Spleen (tissue), 11 donors: ENCODE measurements at regions not wholly inside any gene's neighbourhood (a gene's known extent, or its start where the extent isn't known, plus 50 kb on each side); places are given as distances from the start of the nearest gene placed in this dataset.

Source experiments
- DNase-seq: peaks from one replicate; pipeline ENCODE4 v3.0.0-alpha.2; 2020
- H3K27ac ChIP-seq, 8 donors: fragments of 200-600 bp; sonication (generic) in 7 of 8; 1 replicate in 4 of 8; 2 replicates in 4 of 8; pipeline versions ENCODE4 v1.5.0 to v1.8.0; 2016 to 2021; ENCODE audit warnings: inconsistent platforms in 4 of 8, mild to moderate bottlenecking in 4 of 8, moderate library complexity in 1 of 8
- H3K27me3 ChIP-seq, 7 donors: fragments of 200-600 bp; sonication (generic) in 6 of 7; replicated peaks in 1 of 7; 1 replicate in 4 of 7; 2 replicates in 3 of 7; pipeline versions ENCODE4 v1.5.0 to v1.8.0; 2016 to 2021; ENCODE audit warnings: inconsistent platforms in 3 of 7, mild to moderate bottlenecking in 1 of 7
- H3K36me3 ChIP-seq, 6 donors: fragments of 200-600 bp; sonication (generic) in 5 of 6; 1 replicate in 4 of 6; 2 replicates in 2 of 6; pipeline versions ENCODE4 v1.5.0 to v1.8.0; 2016 to 2021; ENCODE audit warnings: inconsistent platforms in 2 of 6
- H3K4me1 ChIP-seq, 6 donors: fragments of 200-600 bp; sonication (generic) in 5 of 6; 1 replicate in 3 of 6; 2 replicates in 3 of 6; pipeline versions ENCODE4 v1.5.0 to v1.8.0; 2016 to 2021; ENCODE audit warnings: inconsistent platforms in 3 of 6
- H3K4me3 ChIP-seq, 8 donors: fragments of 200-600 bp; sonication (generic) in 7 of 8; 1 replicate in 4 of 8; 2 replicates in 4 of 8; pipeline versions ENCODE4 v1.5.0 to v1.8.0; 2016 to 2021; ENCODE audit warnings: inconsistent platforms in 4 of 8, mild to moderate bottlenecking in 4 of 8, moderate library complexity in 2 of 8
- H3K9me3 ChIP-seq, 8 donors: fragments of 200-600 bp; sonication (generic) in 7 of 8; 1 replicate in 4 of 8; 2 replicates in 4 of 8; pipeline versions ENCODE4 v1.5.0 to v1.8.0; 2016 to 2021; ENCODE audit warnings: inconsistent platforms in 4 of 8
- CTCF ChIP-seq, 11 experiments: fragments of 200-600 bp in 7 of 11; fragments of 450-650 bp in 4 of 11; sonication (generic) in 4 of 11; IDR thresholded peaks in 8 of 11; conservative IDR thresholded peaks in 3 of 11; 1 replicate in 7 of 11; 2 replicates in 4 of 11; pipeline versions ENCODE4 v1.4.0 to v1.8.0; 2016 to 2021; ENCODE audit warnings: antibody characterized with exemption in 11 of 11, inconsistent platforms in 4 of 11, mild to moderate bottlenecking in 1 of 11
- POLR2A ChIP-seq, 3 donors: fragments of 450-650 bp; IDR thresholded peaks; one replicate each; pipeline ENCODE4 v1.5.1; 2017; ENCODE audit warnings: antibody characterized with exemption in 3 of 3, mild to moderate bottlenecking in 1 of 3
- POLR2AphosphoS5 ChIP-seq, 3 donors: sonication (generic); formaldehyde crosslinking; IDR thresholded peaks; one replicate each; pipeline ENCODE4 v1.5.1; 2017; ENCODE audit warnings: antibody characterized with exemption in 3 of 3
- WGBS, 5 donors: extraction: QIAGEN DNeasy Blood & Tissue Kit in 3 of 5; methylation state at CpG; one replicate each; pipeline versions ENCODE4 v1.1.5 to v1.1.7; 2013 to 2018; 5-methylcytosine and 5-hydroxymethylcytosine counted together
- intact Hi-C: fragments of 100-400 bp; cut with DNase I; formaldehyde crosslinking; loops from one replicate; pipeline ENCODE4 v1.15.0; 2023; ENCODE audit warnings: low total_unique reads
- donor health status: healthy with polysubstance abuse.
- donor health status: DM: no; HTN: no; CAD: no; lungs with moderate emphysema.
- donor health status: DM: no; HTN: no; CAD: no.
- donor health status: Bipolar disorder and iron deficiency.
- donor health status: healthy.
- donor health status: DM: no; HTN: no; CAD: no.
- donor health status: DM: yes; HTN: yes; CAD: no.

DNA sequence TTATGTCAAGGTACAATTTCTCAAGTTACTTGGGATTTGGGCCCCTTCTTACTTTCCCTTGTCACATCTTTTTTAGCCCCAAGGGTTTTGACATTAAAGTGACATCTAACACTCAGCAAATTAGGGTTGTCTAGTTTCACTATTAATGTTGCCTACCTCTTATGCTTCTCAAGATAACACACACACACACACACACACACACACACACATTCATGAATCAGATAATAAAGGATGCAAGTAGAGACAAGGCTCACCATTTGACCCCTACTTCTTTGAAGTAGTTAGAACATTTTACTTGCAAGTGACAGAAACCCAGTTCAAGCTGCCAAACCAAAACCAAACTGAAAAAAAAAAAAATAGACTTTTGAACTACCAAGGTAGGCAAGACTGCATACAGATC lies 138.8 kb downstream of the TRIB2 start:
- Histone ChIP-seq H3K9me3 (no peaks in the 10 kb centered on the region), H3K36me3 (no peaks in the 10 kb centered on the region), H3K4me3 (no peak overlapping the region), H3K27me3 (no peaks in the 10 kb centered on the region), H3K27ac (peak overlapping the region in 1 of 8 donors; percentile 30), H3K4me1 (peaks cover 9 to 43% (median 28%) of the 10 kb centered on the region in 6 donors)
- no peak for DNase-seq
- TF ChIP-seq POLR2AphosphoS5 (IDR thresholded peaks at IDR 0.05), result no peak
- no peak for TF ChIP-seq POLR2A (IDR thresholded peaks at IDR 0.05)
- no peak for TF ChIP-seq CTCF (IDR thresholded peaks at IDR 0.05 in 8 of 11, conservative IDR thresholded peaks at IDR 0.05 in 3 of 11)
- intact Hi-C loops, result no loop called here

- DNase-seq, result no peak
- 18 to 33% (median 22%) methylated on average over 3 of the region's 3 CpGs for WGBS, 5 donors
Observed at GRCh38 chr2:12856934-12857601, 140.3 kb downstream of the TRIB2 start.

GRCh38 chr2:12857891-12858290 lies 141.2 kb downstream of the TRIB2 start:
- intact Hi-C loops, result no loop called here
- Histone ChIP-seq H3K9me3 (peaks cover 0 to 3% (median 0%) of the 10 kb centered on the region in 8 donors), H3K4me3 (no peak overlapping the region), H3K27ac (peak overlapping the region in 1 of 8 donors; percentile 37), H3K4me1 (peaks cover 19 to 57% (median 42%) of the 10 kb centered on the region in 6 donors), H3K36me3 (no peaks in the 10 kb centered on the region), H3K27me3 (no peaks in the 10 kb centered on the region)
- no peak for TF ChIP-seq POLR2AphosphoS5 (IDR thresholded peaks at IDR 0.05)
- no peak for TF ChIP-seq CTCF (IDR thresholded peaks at IDR 0.05 in 8 of 11, conservative IDR thresholded peaks at IDR 0.05 in 3 of 11)
- no peak for TF ChIP-seq POLR2A (IDR thresholded peaks at IDR 0.05)
- DNase-seq, result no peak
- WGBS, 5 donors, result 51 to 74% (median 58%) methylated on average over 1 of the region's 1 CpG

More at GRCh38 chr2:12856934-12857601, 140.3 kb downstream of the TRIB2 start:
- Histone ChIP-seq H3K36me3 (no peaks in the 10 kb centered on the region), H3K4me1 (peaks cover 19 to 57% (median 42%) of the 10 kb centered on the region in 6 donors), H3K27ac (peak overlapping the region in 4 of 8 donors; percentile 13 to 47 (median 34)), H3K9me3 (no peaks in the 10 kb centered on the region), H3K4me3 (no peak overlapping the region), H3K27me3 (no peaks in the 10 kb centered on the region)
- intact Hi-C loops, result no loop called here
- TF ChIP-seq POLR2AphosphoS5 (IDR thresholded peaks at IDR 0.05) (no peak), POLR2A (IDR thresholded peaks at IDR 0.05) (no peak), CTCF (IDR thresholded peaks at IDR 0.05 in 8 of 11, conservative IDR thresholded peaks at IDR 0.05 in 3 of 11) (no peak)

- H3K9me3 ChIP-seq, result peaks cover 0 to 12% (median 9%) of the 10 kb centered on the region in 8 donors
- TF ChIP-seq CTCF (IDR thresholded peaks at IDR 0.05 in 8 of 11, conservative IDR thresholded peaks at IDR 0.05 in 3 of 11) (no peak), POLR2A (IDR thresholded peaks at IDR 0.05) (no peak), POLR2AphosphoS5 (IDR thresholded peaks at IDR 0.05) (no peak)
- no peaks in the 10 kb centered on the region for H3K27me3 ChIP-seq
- intact Hi-C loops, result no loop called here
- no peak overlapping the region for H3K27ac ChIP-seq
- H3K36me3 ChIP-seq, result no peaks in the 10 kb centered on the region
- peaks cover 19 to 57% (median 42%) of the 10 kb centered on the region in 6 donors for H3K4me1 ChIP-seq
- DNase-seq, result no peak
- H3K4me3 ChIP-seq, result no peak overlapping the region
Observed at GRCh38 chr2:12858786-12859185, 142.1 kb downstream of the TRIB2 start.
